RWPE2 (cell line): ENCODE measurements at regions not wholly inside any gene's neighbourhood (a gene's known extent, or its start where the extent isn't known, plus 50 kb on each side); places are given as distances from the start of the nearest gene placed in this dataset.
"Not testable (repeated sequence)": the region's sequence is repeated elsewhere in the genome, so short reads cannot be mapped to it uniquely, and the experiment has no call there.

Experiments used
- ATAC-seq: fragments of 200-7000 bp; cut with Tn5 transposase; 3 replicates; pipeline ENCODE4 v1.9.1; 2021; ENCODE audit warnings: low read depth
- DNase-seq: peaks from one replicate; pipeline ENCODE4 v3.0.0-alpha.2; 2020; ENCODE audit warnings: low spot score
- H3K27ac ChIP-seq: fragments of 450-650 bp; 2 replicates; pipeline ENCODE4 v1.5.1; 2017; ENCODE audit warnings: mild to moderate bottlenecking; ENCODE audit not compliant: poor library complexity, severe bottlenecking
- H3K27me3 ChIP-seq: fragments of 250-450 bp; sonication (Bioruptor Pico); 2 replicates; pipeline ENCODE4 v1.5.1; 2021; ENCODE audit warnings: mild to moderate bottlenecking, moderate library complexity; ENCODE audit not compliant: insufficient read depth, poor library complexity, severe bottlenecking
- H3K36me3 ChIP-seq: fragments of 250-450 bp; sonication (Bioruptor Pico); 2 replicates; pipeline ENCODE4 v1.5.1; 2020; ENCODE audit warnings: low read depth, mild to moderate bottlenecking, moderate library complexity
- H3K4me1 ChIP-seq: fragments of 250-450 bp; sonication (Bioruptor Pico); 2 replicates; pipeline ENCODE4 v1.5.1; 2021; ENCODE audit warnings: mild to moderate bottlenecking, moderate library complexity; ENCODE audit not compliant: insufficient read depth, poor library complexity, severe bottlenecking
- H3K4me3 ChIP-seq: fragments of 250-450 bp; sonication (Bioruptor Pico); 2 replicates; pipeline ENCODE4 v1.5.1; 2021; ENCODE audit warnings: mild to moderate bottlenecking, moderate library complexity; ENCODE audit not compliant: severe bottlenecking
- H3K9me3 ChIP-seq: fragments of 250-450 bp; sonication (Bioruptor Pico); 2 replicates; pipeline ENCODE4 v1.5.1; 2021; ENCODE audit warnings: mild to moderate bottlenecking, moderate library complexity; ENCODE audit not compliant: severe bottlenecking
- TF ChIP-seq, protein P1 (sequence below): fragments of 450-650 bp; IDR thresholded peaks from one replicate; pipeline ENCODE4 v1.5.1; 2017; ENCODE audit warnings: mild to moderate bottlenecking, moderate library complexity; ENCODE audit not compliant: poor library complexity, severe bottlenecking

GRCh38 chr6:137942736-137943135 is 75.7 kb downstream of the TNFAIP3 start:
- H3K36me3 ChIP-seq = no peaks in the 10 kb centered on the region
- H3K4me3 ChIP-seq = no peak overlapping the region
- no peak for DNase-seq
- TF ChIP-seq, protein P1, sequence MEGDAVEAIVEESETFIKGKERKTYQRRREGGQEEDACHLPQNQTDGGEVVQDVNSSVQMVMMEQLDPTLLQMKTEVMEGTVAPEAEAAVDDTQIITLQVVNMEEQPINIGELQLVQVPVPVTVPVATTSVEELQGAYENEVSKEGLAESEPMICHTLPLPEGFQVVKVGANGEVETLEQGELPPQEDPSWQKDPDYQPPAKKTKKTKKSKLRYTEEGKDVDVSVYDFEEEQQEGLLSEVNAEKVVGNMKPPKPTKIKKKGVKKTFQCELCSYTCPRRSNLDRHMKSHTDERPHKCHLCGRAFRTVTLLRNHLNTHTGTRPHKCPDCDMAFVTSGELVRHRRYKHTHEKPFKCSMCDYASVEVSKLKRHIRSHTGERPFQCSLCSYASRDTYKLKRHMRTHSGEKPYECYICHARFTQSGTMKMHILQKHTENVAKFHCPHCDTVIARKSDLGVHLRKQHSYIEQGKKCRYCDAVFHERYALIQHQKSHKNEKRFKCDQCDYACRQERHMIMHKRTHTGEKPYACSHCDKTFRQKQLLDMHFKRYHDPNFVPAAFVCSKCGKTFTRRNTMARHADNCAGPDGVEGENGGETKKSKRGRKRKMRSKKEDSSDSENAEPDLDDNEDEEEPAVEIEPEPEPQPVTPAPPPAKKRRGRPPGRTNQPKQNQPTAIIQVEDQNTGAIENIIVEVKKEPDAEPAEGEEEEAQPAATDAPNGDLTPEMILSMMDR = no peak
- no peak overlapping the region for H3K27ac ChIP-seq
- no peak for ATAC-seq
- no peaks in the 10 kb centered on the region for H3K27me3 ChIP-seq
- H3K4me1 ChIP-seq = peaks cover 9% of the 10 kb centered on the region
- no peaks in the 10 kb centered on the region for H3K9me3 ChIP-seq

DNA sequence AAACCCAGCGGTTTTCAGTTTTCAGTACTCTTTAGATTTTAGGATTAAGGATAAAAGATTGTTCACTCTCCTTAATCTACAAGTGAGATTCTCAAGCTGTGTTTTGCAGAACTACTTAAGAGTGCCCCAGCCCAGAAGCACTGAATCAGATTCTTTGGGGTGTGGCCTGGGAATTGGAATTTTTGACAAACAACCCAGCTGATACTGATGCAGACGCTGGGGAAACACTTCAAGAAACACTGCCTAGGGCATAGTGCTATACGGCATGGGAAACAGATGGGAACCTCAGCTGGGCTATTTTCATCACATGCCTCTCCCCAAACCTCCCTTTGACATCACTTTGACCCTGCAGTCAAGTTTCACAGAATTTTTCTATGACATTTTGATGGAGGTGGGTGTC is 77.3 kb downstream of the TNFAIP3 start:
- H3K4me3 ChIP-seq, H3K36me3 ChIP-seq, H3K4me1 ChIP-seq, DNase-seq, H3K27me3 ChIP-seq, H3K9me3 ChIP-seq, H3K27ac ChIP-seq, ATAC-seq: not testable (repeated sequence)

DNA sequence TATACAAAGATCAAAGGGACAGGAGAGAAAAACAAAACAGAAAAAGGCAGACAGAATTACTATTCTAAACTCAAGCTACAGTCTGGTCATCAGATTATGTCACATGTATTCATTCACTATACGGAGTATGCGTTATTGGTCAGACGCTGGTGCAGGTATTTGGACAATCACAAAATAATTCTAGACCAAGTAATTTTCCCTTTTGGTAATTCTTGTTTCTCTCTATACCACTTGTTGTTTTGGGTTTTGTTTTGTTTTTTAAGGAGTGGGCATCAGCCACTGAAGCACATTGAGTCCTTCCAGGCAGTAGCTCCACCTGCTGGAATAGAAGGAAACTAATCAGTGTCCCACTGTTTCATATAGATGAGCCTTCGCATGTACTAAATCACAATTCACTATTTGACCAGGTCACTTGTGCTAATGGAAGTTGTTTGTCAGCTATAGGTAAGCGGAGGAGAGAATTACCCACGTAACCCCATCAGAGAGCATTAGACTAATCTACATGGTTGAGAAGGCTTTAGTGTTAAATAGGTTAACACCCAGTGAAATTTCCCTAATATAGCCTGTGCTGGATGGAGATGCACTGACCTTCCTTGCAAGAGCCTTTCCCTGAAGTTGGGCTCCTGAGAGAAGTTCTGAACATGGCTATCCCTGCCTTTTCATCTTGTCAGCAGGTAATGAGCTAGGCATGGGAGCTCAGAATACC is 77.9 kb downstream of the TNFAIP3 start:
- ATAC-seq = peak; percentile 86
- Histone ChIP-seq H3K4me3 (no peak overlapping the region), H3K4me1 (peaks cover 9% of the 10 kb centered on the region), H3K9me3 (no peaks in the 10 kb centered on the region), H3K27me3 (no peaks in the 10 kb centered on the region), H3K27ac (no peak overlapping the region), H3K36me3 (no peaks in the 10 kb centered on the region)
- TF ChIP-seq, protein P1 = peak; percentile 89
- DNase-seq = no peak

- no peak overlapping the region for H3K4me3 ChIP-seq
- no peak overlapping the region for H3K27ac ChIP-seq
- no peaks in the 10 kb centered on the region for H3K36me3 ChIP-seq
- H3K27me3 ChIP-seq = no peaks in the 10 kb centered on the region
- no peaks in the 10 kb centered on the region for H3K9me3 ChIP-seq
- TF ChIP-seq, protein P1 = no peak
- ATAC-seq = no peak
- no peak for DNase-seq
- H3K4me1 ChIP-seq = no peaks in the 10 kb centered on the region
Observed at GRCh38 chr6:137949686-137950390, 82.8 kb downstream of the TNFAIP3 start.

DNA sequence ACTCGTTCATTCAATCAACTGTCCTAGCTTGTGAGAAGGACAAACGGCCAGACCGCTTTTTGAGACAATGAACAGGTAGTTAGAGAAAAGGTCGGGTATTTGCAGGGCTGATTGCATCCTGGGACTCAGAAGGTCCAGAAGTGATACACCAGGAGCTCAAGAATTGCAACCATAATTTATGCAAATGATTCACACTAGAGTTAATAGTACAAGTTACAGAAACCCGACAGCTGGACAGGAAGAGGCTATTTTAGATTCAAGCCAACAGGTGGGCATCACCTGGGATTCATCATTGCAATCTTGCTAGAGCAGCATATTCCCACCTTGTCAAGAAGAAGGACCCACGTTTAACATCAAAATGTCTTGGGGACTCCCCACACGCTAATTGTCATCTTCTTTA is 83.5 kb downstream of the TNFAIP3 start:
- Histone ChIP-seq H3K27ac (no peak overlapping the region), H3K4me1 (no peaks in the 10 kb centered on the region), H3K27me3 (no peaks in the 10 kb centered on the region), H3K36me3 (no peaks in the 10 kb centered on the region), H3K9me3 (no peaks in the 10 kb centered on the region), H3K4me3 (no peak overlapping the region)
- no peak for DNase-seq
- no peak for ATAC-seq
- TF ChIP-seq, protein P1 = no peak
